ENCODE measurements at regions not wholly inside any gene's neighbourhood (a gene's known extent, or its start where the extent isn't known, plus 50 kb on each side); places are given as distances from the start of the nearest gene placed in this dataset.

DNA sequence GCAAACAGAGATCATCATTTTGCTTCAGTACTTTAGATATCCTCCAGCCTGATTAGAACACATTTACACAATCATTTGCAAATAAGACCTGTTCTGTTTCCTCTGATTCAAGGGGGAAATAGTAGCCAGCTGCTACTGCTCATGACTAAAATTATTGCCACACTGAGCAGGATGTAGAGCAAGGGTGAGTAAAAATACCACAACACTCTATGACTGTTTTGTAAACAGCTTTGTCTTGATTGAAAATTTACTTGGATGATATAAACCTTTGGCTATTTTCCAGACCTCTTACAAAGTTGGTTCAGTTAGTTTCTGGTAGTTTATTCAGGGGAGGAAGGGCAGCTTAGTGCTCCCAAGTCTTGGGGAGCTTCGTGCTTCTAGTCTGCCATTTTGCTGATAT is 286.4 kb upstream of the CNTNAP5 start:
- BruUV-seq (replicated peaks): no TSS peak
- TF ChIP-seq, protein P1, sequence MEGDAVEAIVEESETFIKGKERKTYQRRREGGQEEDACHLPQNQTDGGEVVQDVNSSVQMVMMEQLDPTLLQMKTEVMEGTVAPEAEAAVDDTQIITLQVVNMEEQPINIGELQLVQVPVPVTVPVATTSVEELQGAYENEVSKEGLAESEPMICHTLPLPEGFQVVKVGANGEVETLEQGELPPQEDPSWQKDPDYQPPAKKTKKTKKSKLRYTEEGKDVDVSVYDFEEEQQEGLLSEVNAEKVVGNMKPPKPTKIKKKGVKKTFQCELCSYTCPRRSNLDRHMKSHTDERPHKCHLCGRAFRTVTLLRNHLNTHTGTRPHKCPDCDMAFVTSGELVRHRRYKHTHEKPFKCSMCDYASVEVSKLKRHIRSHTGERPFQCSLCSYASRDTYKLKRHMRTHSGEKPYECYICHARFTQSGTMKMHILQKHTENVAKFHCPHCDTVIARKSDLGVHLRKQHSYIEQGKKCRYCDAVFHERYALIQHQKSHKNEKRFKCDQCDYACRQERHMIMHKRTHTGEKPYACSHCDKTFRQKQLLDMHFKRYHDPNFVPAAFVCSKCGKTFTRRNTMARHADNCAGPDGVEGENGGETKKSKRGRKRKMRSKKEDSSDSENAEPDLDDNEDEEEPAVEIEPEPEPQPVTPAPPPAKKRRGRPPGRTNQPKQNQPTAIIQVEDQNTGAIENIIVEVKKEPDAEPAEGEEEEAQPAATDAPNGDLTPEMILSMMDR (IDR thresholded peaks at IDR 0.05; ENCODE audit: unreplicated experiment): no peak
- H3K36me3 Mint-ChIP-seq (ENCODE audit: insufficient read depth, unreplicated experiment): no peaks in the 10 kb centered on the region
- peaks cover 8% of the 10 kb centered on the region for H3K4me1 Mint-ChIP-seq (ENCODE audit: insufficient read depth, unreplicated experiment)
- peak; percentile 76 for DNase-seq (ENCODE audit: unreplicated experiment)
- POLR2A ChIA-PET: interaction anchor here (1.1 kb wide), 1 partner anchor 9 kb away, joined by 3 read pairs; no protein-coding TSS in a partner anchor
- H3K27me3 Mint-ChIP-seq (ENCODE audit: insufficient read depth, unreplicated experiment): no peaks in the 10 kb centered on the region
- CTCF ChIA-PET: no interaction called here
- peaks cover 4% of the 10 kb centered on the region for H3K9me3 Mint-ChIP-seq (ENCODE audit: unreplicated experiment)
- H3K4me3 Mint-ChIP-seq (ENCODE audit: unreplicated experiment): no peak overlapping the region
- H3K27ac Mint-ChIP-seq (ENCODE audit: low read depth, unreplicated experiment): peak overlapping the region; percentile 75
- intact Hi-C loops (cut with micrococcal nuclease): no loop called here

DNA sequence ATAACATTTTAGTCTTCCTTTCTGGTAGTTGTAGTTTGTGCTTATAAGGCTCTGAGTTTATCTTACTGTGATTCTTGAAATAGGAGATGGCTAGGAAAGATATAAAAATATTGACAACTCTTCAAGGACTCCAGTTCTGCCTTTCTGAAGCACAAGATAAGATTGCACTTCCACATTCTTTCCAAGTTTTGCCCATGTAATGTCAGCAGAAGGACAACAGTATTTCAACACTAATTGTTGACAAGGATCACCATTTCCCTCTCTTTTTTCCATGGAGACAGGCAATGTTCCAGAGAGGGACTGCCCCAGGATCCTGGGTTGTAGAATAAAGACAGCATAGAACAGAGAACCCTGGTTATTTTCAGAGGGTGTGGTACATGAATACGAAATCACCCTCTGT is 279.1 kb upstream of the CNTNAP5 start:
- BruUV-seq (replicated peaks): no TSS peak
- no peaks in the 10 kb centered on the region for H3K9me3 Mint-ChIP-seq (ENCODE audit: unreplicated experiment)
- no peaks in the 10 kb centered on the region for H3K4me1 Mint-ChIP-seq (ENCODE audit: insufficient read depth, unreplicated experiment)
- no peaks in the 10 kb centered on the region for H3K27me3 Mint-ChIP-seq (ENCODE audit: insufficient read depth, unreplicated experiment)
- POLR2A ChIA-PET: no interaction called here
- intact Hi-C loops (cut with micrococcal nuclease): no loop called here
- CTCF ChIA-PET: no interaction called here
- H3K4me3 Mint-ChIP-seq (ENCODE audit: unreplicated experiment): no peak overlapping the region
- H3K36me3 Mint-ChIP-seq (ENCODE audit: insufficient read depth, unreplicated experiment): no peaks in the 10 kb centered on the region
- TF ChIP-seq, protein P1 (IDR thresholded peaks at IDR 0.05; ENCODE audit: unreplicated experiment): no peak
- DNase-seq (ENCODE audit: unreplicated experiment): peak; percentile 1
- no peak overlapping the region for H3K27ac Mint-ChIP-seq (ENCODE audit: low read depth, unreplicated experiment)

DNA sequence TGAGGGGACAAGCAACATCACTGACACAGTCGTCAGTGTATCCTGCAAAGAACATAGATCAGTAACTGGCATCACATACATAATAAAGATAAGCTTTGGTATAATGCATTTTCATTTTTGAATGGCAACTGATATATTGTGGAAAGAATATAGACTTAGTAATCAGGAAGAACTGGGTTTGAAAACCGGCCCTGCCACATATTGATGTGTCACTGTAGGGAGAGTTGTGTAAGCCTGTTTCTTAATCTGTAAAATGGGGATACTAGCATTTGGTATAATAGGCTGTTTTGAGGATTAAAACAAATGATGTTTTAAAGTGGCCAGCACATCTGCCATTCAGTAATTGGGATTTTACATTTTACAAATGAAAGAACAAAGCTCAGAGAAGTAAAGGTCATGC is 277.8 kb upstream of the CNTNAP5 start:
- Mint-ChIP-seq H3K36me3 (ENCODE audit: insufficient read depth, unreplicated experiment) (no peaks in the 10 kb centered on the region), H3K4me3 (ENCODE audit: unreplicated experiment) (no peak overlapping the region), H3K9me3 (ENCODE audit: unreplicated experiment) (no peaks in the 10 kb centered on the region), H3K27ac (ENCODE audit: low read depth, unreplicated experiment) (no peak overlapping the region), H3K27me3 (ENCODE audit: insufficient read depth, unreplicated experiment) (no peaks in the 10 kb centered on the region), H3K4me1 (ENCODE audit: insufficient read depth, unreplicated experiment) (no peaks in the 10 kb centered on the region)
- intact Hi-C loops (cut with micrococcal nuclease): no loop called here
- BruUV-seq (replicated peaks): no TSS peak
- no peak for DNase-seq (ENCODE audit: unreplicated experiment)
- CTCF ChIA-PET: interaction anchor here (0.5 kb wide), 2 partner anchors 32 to 140 kb away, joined by 3 read pairs; no protein-coding TSS in a partner anchor
- TF ChIP-seq, protein P1 (IDR thresholded peaks at IDR 0.05; ENCODE audit: unreplicated experiment): no peak
- POLR2A ChIA-PET: interaction anchor here (1.0 kb wide), 1 partner anchor 9 kb away, joined by 3 read pairs; no protein-coding TSS in a partner anchor

DNA sequence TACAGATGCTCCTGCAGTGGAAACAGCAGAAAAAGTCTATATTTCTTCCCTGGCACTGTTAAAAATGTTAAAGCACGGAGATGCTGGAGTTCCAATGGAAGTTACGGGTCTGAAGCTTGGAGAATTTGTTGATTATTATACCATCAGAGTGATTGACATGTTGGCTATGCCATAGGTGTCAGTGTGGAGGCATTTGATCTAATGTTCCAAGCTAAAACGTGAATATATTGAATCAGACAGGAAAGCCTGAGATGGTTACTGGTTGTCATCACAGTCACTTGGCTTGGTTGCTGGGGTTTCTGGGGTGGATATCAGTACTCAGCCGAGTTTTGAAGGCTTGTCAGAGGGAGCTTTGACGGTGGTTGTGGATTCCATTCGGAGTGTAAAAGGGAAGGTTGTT is 262.9 kb upstream of the CNTNAP5 start:
- TF ChIP-seq, protein P1 (IDR thresholded peaks at IDR 0.05; ENCODE audit: unreplicated experiment): no peak
- Mint-ChIP-seq H3K27ac (ENCODE audit: low read depth, unreplicated experiment) (no peak overlapping the region), H3K4me3 (ENCODE audit: unreplicated experiment) (no peak overlapping the region), H3K36me3 (ENCODE audit: insufficient read depth, unreplicated experiment) (no peaks in the 10 kb centered on the region), H3K9me3 (ENCODE audit: unreplicated experiment) (peaks cover 10% of the 10 kb centered on the region), H3K4me1 (ENCODE audit: insufficient read depth, unreplicated experiment) (no peaks in the 10 kb centered on the region), H3K27me3 (ENCODE audit: insufficient read depth, unreplicated experiment) (no peaks in the 10 kb centered on the region)
- CTCF ChIA-PET: interaction anchor here (0.7 kb wide), 1 partner anchor 802 kb away, joined by 3 read pairs; no protein-coding TSS in a partner anchor
- DNase-seq (ENCODE audit: unreplicated experiment): no peak
- POLR2A ChIA-PET: no interaction called here
- no TSS peak for BruUV-seq (replicated peaks)
- intact Hi-C loops (cut with micrococcal nuclease): no loop called here

Measured in MCF 10A (cell line).